GM12878 (cell line): ENCODE measurements at regions not wholly inside any gene's neighbourhood (a gene's known extent, or its start where the extent isn't known, plus 50 kb on each side); places are given as distances from the start of the nearest gene placed in this dataset.

Experiments
- CTCF ChIP-seq, 3 experiments: IDR thresholded peaks in 2 of 3; conservative IDR thresholded peaks in 1 of 3; 2 replicates each; pipeline ENCODE4 v1.5.1; 2011; ENCODE audit warnings: low read depth in 3 of 3, low read length in 3 of 3, mild to moderate bottlenecking in 3 of 3, control low read depth in 2 of 3, moderate library complexity in 2 of 3, inconsistent platforms in 1 of 3, mixed read lengths in 1 of 3; ENCODE audit not compliant: control insufficient read depth in 2 of 3, insufficient read depth in 1 of 3; ENCODE audit errors: extremely low read depth in 1 of 3
- EP300 ChIP-seq, 2 experiments: fragments of 150-350 bp in 1 of 2; IDR thresholded peaks; 2 replicates each; pipeline ENCODE4 v1.6.1; 2011 to 2012; ENCODE audit warnings: low read depth in 2 of 2, low read length in 2 of 2, borderline replicate concordance in 1 of 2, improper control_type of control experiment in 1 of 2, inconsistent platforms in 1 of 2; ENCODE audit not compliant: control insufficient read depth in 1 of 2
- EZH2 ChIP-seq: IDR thresholded peaks from 2 replicates; pipeline ENCODE4 v1.6.1; 2012; ENCODE audit warnings: low read depth, mild to moderate bottlenecking, control low read depth, inconsistent platforms, low read length, borderline replicate concordance; ENCODE audit not compliant: control insufficient read depth
- FOS ChIP-seq: IDR thresholded peaks from 3 replicates; pipeline ENCODE4 v1.6.1; 2011; ENCODE audit warnings: borderline replicate concordance; ENCODE audit not compliant: insufficient read length; ENCODE audit errors: extremely low read depth
- FOXK2 ChIP-seq: fragments of 450-650 bp; IDR thresholded peaks from 2 replicates; pipeline ENCODE4 v1.6.1; 2017; ENCODE audit warnings: mild to moderate bottlenecking, moderate library complexity
- IKZF1 ChIP-seq: fragments of 450-650 bp; conservative IDR thresholded peaks from 2 replicates; pipeline ENCODE4 v1.6.1; 2017; ENCODE audit warnings: antibody characterized with exemption, mild to moderate bottlenecking
- NR2C2 ChIP-seq: IDR thresholded peaks from 2 replicates; pipeline ENCODE4 v1.6.1; 2011; ENCODE audit warnings: borderline replicate concordance, low read depth; ENCODE audit not compliant: control insufficient read depth, insufficient read length
- POLR2A ChIP-seq: IDR thresholded peaks from 2 replicates; pipeline ENCODE4 v1.6.1; 2011; ENCODE audit warnings: low read depth, mild to moderate bottlenecking, low read length
- POU2F2 ChIP-seq: IDR thresholded peaks from 3 replicates; pipeline ENCODE4 v1.6.1; 2011; ENCODE audit warnings: low read depth, mild to moderate bottlenecking, low read length, borderline replicate concordance
- RCOR1 ChIP-seq: conservative IDR thresholded peaks from 2 replicates; pipeline ENCODE4 v1.6.1; 2012; ENCODE audit warnings: low read depth, low read length, improper control_type of control experiment

GRCh38 chr7:156423876-156424275 is 216.7 kb upstream of the RNF32 start:
- TF ChIP-seq CTCF (IDR thresholded peaks at IDR 0.05 in 2 of 3, conservative IDR thresholded peaks at IDR 0.05 in 1 of 3; ENCODE audit: control insufficient read depth in 2 of 3, extremely low read depth in 1 of 3, insufficient read depth in 1 of 3, low read depth in 3 of 3, low read length in 3 of 3): no peak
- TF ChIP-seq EP300 (IDR thresholded peaks at IDR 0.05; ENCODE audit: borderline replicate concordance in 1 of 2, control insufficient read depth in 1 of 2, low read depth in 2 of 2, low read length in 2 of 2): no peak
- TF ChIP-seq FOXK2: no peak
- TF ChIP-seq FOS: no peak
- no peak for TF ChIP-seq NR2C2
- TF ChIP-seq POLR2A: no peak
- TF ChIP-seq IKZF1: no peak
- TF ChIP-seq RCOR1: no peak
- TF ChIP-seq EZH2: no peak
- TF ChIP-seq POU2F2: no peak
